22Rv1 (cell line): ENCODE measurements at regions not wholly inside any gene's neighbourhood (a gene's known extent, or its start where the extent isn't known, plus 50 kb on each side); places are given as distances from the start of the nearest gene placed in this dataset.

Source experiments
- CTCF ChIP-seq: fragments of 450-650 bp; IDR thresholded peaks from 2 replicates; pipeline ENCODE4 v1.5.1; 2017; ENCODE audit warnings: mild to moderate bottlenecking
- ZFX ChIP-seq: fragments of 450-650 bp; IDR thresholded peaks from 2 replicates; pipeline ENCODE4 v1.6.1; 2017; ENCODE audit warnings: antibody characterized with exemption, borderline replicate concordance

GRCh38 chr7:121578669-121579068, 182.6 kb upstream of the FAM3C start:
- TF ChIP-seq CTCF (no peak), ZFX (no peak)
